ENCODE measurements at regions not wholly inside any gene's neighbourhood (a gene's known extent, or its start where the extent isn't known, plus 50 kb on each side); places are given as distances from the start of the nearest gene placed in this dataset.
"Not testable (repeated sequence)": the region's sequence is repeated elsewhere in the genome, so short reads cannot be mapped to it uniquely, and the experiment has no call there.

DNA sequence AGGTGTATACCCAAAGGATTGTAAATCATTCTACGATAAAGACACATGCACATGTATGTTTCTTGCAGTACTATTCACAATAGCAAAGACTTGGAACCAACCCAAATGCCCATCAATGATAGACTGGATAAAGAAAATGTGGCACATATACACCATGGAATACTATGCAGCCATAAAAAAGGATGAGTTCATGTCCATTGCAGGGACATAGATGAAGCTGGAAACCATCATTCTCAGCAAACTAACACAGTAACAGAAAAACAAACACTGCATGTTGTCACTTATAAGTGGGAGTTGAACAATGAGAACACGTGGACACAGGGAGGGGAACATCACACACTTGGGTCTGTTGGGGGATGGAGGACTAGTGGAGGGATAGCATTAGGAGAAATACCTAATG, 530.4 kb upstream of the SGO1 start:
- TF ChIP-seq ZNF146 (tag by site-specific recombination; IDR thresholded peaks at IDR 0.05): peak; percentile 77
- H3K36me3 ChIP-seq (ENCODE audit: control insufficient read depth in 2 of 2, insufficient read depth in 1 of 2, low read length in 2 of 2); CTCF ChIA-PET; H3K4me3 ChIP-seq (ENCODE audit: low read depth, low read length); POLR2A ChIA-PET; H3K4me1 ChIP-seq (ENCODE audit: control insufficient read depth, insufficient read depth, low read length); H3K27ac ChIP-seq (ENCODE audit: extremely low read depth, low read depth, low read length); H3K9me3 ChIP-seq (ENCODE audit: control insufficient read depth, insufficient read depth, low read depth, low read length): not testable (repeated sequence)

DNA sequence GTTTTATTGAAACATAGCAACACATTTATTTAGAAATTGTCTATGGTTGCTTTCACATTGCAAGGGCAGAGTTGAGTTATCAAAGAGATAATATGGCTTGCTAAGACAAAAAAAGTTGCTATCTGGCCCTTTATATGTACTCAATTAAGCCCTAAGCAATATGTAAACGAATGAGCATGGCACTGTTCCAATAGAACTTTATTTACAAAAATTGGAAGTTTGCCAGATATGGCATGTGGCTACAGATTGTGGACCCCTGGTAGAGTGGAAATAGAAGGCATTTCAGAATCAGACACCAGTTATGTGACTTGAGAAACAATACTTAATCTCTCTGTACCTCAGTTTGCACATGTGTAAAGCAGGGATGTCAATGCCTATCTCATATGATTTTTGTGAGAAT, 515.6 kb upstream of the SGO1 start:
- H3K36me3 ChIP-seq (ENCODE audit: control insufficient read depth in 2 of 2, insufficient read depth in 1 of 2, low read length in 2 of 2): no peaks in the 10 kb centered on the region
- CTCF ChIA-PET: no interaction called here

DNA sequence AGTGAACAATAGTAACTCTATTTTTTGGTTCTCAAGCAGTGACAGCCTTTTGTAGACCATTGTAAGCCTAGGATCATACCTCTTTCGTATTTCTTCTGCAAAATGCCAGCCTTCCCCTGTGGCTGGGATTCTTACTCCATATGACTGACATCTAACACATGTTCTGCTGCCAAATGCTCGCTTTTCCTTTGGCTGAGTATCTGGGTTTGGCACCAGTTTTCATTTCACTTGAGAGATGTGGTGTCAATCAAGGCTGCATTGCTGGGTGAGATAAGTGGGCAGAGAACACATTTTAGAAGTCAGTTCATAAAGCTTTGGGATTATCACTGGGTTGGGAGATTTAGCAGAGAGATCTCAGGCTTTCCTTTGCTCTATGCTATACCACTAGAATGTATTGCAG, 514.7 kb upstream of the SGO1 start:
- Histone ChIP-seq H3K36me3 (ENCODE audit: control insufficient read depth in 2 of 2, insufficient read depth in 1 of 2, low read length in 2 of 2) (no peaks in the 10 kb centered on the region), H3K4me1 (ENCODE audit: control insufficient read depth, insufficient read depth, low read length) (no peaks in the 10 kb centered on the region), H3K27ac (ENCODE audit: extremely low read depth, low read depth, low read length) (no peak overlapping the region), H3K9me3 (ENCODE audit: control insufficient read depth, insufficient read depth, low read depth, low read length) (no peaks in the 10 kb centered on the region), H3K4me3 (ENCODE audit: low read depth, low read length) (no peak overlapping the region)
- TF ChIP-seq ZNF37A (tag by site-specific recombination; IDR thresholded peaks at IDR 0.05) (no peak), ZNF174 (tag by site-specific recombination; IDR thresholded peaks at IDR 0.05) (no peak), MYNN (tag by site-specific recombination; IDR thresholded peaks at IDR 0.05; ENCODE audit: borderline replicate concordance) (no peak), YY1 (tag by site-specific recombination; IDR thresholded peaks at IDR 0.05) (no peak), ZNF623 (tag by site-specific recombination; IDR thresholded peaks at IDR 0.05) (no peak), ZNF501 (tag by site-specific recombination; IDR thresholded peaks at IDR 0.05) (no peak), ZNF768 (tag by site-specific recombination; IDR thresholded peaks at IDR 0.05) (no peak), ZNF121 (tag by site-specific recombination; IDR thresholded peaks at IDR 0.05) (no peak), KLF9 (tag by site-specific recombination; IDR thresholded peaks at IDR 0.05; ENCODE audit: low read depth) (no peak), ZNF555 (tag by site-specific recombination; conservative IDR thresholded peaks at IDR 0.05) (no peak), ZNF561 (tag by site-specific recombination; IDR thresholded peaks at IDR 0.05; ENCODE audit: borderline replicate concordance) (no peak)
- TF ChIP-seq, protein P1, sequence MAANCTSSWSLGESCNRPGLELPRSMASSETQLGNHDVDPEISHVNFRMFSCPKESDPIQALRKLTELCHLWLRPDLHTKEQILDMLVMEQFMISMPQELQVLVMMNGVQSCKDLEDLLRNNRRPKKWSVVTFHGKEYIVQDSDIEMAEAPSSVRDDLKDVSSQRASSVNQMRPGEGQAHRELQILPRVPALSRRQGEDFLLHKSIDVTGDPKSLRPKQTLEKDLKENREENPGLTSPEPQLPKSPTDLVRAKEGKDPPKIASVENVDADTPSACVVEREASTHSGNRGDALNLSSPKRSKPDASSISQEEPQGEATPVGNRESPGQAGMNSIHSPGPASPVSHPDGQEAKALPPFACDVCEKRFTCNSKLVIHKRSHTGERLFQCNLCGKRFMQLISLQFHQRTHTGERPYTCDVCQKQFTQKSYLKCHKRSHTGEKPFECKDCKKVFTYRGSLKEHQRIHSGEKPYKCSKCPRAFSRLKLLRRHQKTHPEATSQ (tag by site-specific recombination; IDR thresholded peaks at IDR 0.05): no peak
- CTCF ChIA-PET: no interaction called here
- POLR2A ChIA-PET: no interaction called here

More for the DNA sequence above, 515.6 kb upstream of the SGO1 start:
- H3K4me1 ChIP-seq (ENCODE audit: control insufficient read depth, insufficient read depth, low read length): no peaks in the 10 kb centered on the region
- no peak overlapping the region for H3K4me3 ChIP-seq (ENCODE audit: low read depth, low read length)
- TF ChIP-seq TRIM28 (IDR thresholded peaks at IDR 0.05; ENCODE audit: borderline replicate concordance, low read length) (no peak), ZNF138 (tag by site-specific recombination; IDR thresholded peaks at IDR 0.05; ENCODE audit: borderline replicate concordance) (no peak), ZNF514 (tag by site-specific recombination; IDR thresholded peaks at IDR 0.05) (no peak), EGR2 (tag by site-specific recombination; IDR thresholded peaks at IDR 0.05; ENCODE audit: low read depth) (no peak), ZNF221 (tag by site-specific recombination; IDR thresholded peaks at IDR 0.05; ENCODE audit: borderline replicate concordance) (no peak), ZIC2 (tag by site-specific recombination; IDR thresholded peaks at IDR 0.05) (no peak), ZNF394 (tag by site-specific recombination; IDR thresholded peaks at IDR 0.05; ENCODE audit: borderline replicate concordance) (no peak), ZFP3 (tag by site-specific recombination; IDR thresholded peaks at IDR 0.05; ENCODE audit: low read depth) (no peak), ZNF335 (tag by site-specific recombination; conservative IDR thresholded peaks at IDR 0.05) (no peak), ZNF623 (tag by site-specific recombination; IDR thresholded peaks at IDR 0.05) (no peak), ZNF585B (tag by site-specific recombination; IDR thresholded peaks at IDR 0.05) (no peak), ZNF341 (tag by site-specific recombination; IDR thresholded peaks at IDR 0.05; ENCODE audit: low read depth) (no peak), ZNF670 (tag by site-specific recombination; IDR thresholded peaks at IDR 0.05; ENCODE audit: low read depth) (no peak), ZNF521 (tag by site-specific recombination; IDR thresholded peaks at IDR 0.05) (no peak), ZSCAN16 (tag by site-specific recombination; IDR thresholded peaks at IDR 0.05) (no peak), ZEB2 (tag by site-specific recombination; IDR thresholded peaks at IDR 0.05) (no peak)
- TF ChIP-seq, protein P2, sequence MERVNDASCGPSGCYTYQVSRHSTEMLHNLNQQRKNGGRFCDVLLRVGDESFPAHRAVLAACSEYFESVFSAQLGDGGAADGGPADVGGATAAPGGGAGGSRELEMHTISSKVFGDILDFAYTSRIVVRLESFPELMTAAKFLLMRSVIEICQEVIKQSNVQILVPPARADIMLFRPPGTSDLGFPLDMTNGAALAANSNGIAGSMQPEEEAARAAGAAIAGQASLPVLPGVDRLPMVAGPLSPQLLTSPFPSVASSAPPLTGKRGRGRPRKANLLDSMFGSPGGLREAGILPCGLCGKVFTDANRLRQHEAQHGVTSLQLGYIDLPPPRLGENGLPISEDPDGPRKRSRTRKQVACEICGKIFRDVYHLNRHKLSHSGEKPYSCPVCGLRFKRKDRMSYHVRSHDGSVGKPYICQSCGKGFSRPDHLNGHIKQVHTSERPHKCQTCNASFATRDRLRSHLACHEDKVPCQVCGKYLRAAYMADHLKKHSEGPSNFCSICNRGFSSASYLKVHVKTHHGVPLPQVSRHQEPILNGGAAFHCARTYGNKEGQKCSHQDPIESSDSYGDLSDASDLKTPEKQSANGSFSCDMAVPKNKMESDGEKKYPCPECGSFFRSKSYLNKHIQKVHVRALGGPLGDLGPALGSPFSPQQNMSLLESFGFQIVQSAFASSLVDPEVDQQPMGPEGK (tag by site-specific recombination; IDR thresholded peaks at IDR 0.05): no peak
- TF ChIP-seq, protein P3, sequence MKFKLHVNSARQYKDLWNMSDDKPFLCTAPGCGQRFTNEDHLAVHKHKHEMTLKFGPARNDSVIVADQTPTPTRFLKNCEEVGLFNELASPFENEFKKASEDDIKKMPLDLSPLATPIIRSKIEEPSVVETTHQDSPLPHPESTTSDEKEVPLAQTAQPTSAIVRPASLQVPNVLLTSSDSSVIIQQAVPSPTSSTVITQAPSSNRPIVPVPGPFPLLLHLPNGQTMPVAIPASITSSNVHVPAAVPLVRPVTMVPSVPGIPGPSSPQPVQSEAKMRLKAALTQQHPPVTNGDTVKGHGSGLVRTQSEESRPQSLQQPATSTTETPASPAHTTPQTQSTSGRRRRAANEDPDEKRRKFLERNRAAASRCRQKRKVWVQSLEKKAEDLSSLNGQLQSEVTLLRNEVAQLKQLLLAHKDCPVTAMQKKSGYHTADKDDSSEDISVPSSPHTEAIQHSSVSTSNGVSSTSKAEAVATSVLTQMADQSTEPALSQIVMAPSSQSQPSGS (tag by site-specific recombination; IDR thresholded peaks at IDR 0.05; ENCODE audit: low read depth): no peak
- TF ChIP-seq, protein P4, sequence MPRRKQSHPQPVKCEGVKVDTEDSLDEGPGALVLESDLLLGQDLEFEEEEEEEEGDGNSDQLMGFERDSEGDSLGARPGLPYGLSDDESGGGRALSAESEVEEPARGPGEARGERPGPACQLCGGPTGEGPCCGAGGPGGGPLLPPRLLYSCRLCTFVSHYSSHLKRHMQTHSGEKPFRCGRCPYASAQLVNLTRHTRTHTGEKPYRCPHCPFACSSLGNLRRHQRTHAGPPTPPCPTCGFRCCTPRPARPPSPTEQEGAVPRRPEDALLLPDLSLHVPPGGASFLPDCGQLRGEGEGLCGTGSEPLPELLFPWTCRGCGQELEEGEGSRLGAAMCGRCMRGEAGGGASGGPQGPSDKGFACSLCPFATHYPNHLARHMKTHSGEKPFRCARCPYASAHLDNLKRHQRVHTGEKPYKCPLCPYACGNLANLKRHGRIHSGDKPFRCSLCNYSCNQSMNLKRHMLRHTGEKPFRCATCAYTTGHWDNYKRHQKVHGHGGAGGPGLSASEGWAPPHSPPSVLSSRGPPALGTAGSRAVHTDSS (tag by site-specific recombination; IDR thresholded peaks at IDR 0.05): no peak
- H3K27ac ChIP-seq (ENCODE audit: extremely low read depth, low read depth, low read length): no peak overlapping the region
- POLR2A ChIA-PET: no interaction called here
- H3K9me3 ChIP-seq (ENCODE audit: control insufficient read depth, insufficient read depth, low read depth, low read length): no peaks in the 10 kb centered on the region
